ENCODE measurements at regions not wholly inside any gene's neighbourhood (a gene's known extent, or its start where the extent isn't known, plus 50 kb on each side); places are given as distances from the start of the nearest gene placed in this dataset.
"Not testable (repeated sequence)": the region's sequence is repeated elsewhere in the genome, so short reads cannot be mapped to it uniquely, and the experiment has no call there.

DNA sequence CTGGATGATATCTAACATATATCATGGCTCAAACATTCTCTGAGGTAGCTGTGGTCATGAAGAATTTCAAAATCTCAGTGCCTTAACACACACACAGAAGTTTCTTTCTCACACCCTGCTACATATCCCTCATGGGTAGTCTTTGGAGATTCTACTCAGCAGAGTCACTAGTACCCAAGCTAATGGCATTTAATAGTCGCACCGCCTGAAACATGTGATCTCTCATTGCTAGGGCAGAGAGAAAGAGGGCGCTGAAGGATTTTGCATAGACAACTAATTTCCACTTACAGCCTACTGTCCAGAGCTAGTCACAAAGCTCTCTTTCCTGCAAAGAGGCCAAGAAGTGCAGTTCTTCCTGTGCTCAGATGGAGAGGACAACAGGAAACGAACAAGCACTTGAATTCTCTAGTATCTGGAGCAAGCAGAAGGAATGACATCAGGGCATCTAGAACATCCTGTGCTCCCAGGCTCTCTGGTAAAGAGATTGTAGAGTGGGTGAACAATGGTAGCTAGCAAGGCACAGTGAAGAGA lies 183.4 kb upstream of the PTBP2 start:
- DNase-seq (ENCODE audit: low read depth, low spot score): peak; percentile 16

DNA sequence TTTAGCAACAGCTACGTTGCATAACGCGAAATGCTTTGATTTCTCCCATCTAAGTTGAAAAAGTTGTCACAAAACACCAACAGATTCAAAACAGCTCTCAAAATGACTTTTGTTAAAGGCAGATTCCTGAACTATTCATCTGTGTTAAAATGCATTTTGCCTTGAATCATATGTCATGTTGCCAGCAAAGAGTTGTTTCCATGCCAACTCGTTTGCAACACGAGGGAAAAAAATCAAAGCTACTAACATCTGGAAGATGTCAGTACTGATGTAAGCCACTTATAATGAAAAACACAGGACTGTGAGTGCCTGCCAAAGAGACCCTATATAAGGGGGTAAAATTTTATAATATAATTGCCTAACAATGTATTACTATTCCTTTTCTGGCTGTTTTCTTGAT lies 182.7 kb upstream of the PTBP2 start:
- no peak for DNase-seq (ENCODE audit: low read depth, low spot score)

DNA sequence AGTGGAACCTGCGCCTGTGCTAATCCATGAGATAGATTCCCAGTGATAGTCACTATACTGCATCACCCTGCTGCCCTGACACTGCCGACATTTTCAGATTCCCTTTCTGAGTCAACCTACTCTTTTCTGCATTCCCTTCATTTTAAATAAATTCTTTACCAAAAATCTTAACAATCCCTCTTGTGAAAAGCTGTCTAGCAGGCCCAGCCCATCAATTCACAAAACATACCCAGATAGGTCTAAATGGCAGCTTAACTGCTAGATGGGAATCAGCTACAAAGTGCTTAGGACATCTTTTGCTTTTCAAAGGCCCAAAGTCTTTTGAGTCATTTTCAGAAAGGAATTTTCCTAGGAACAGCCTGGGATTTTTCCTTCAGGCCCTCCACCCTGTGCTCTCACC lies 180.1 kb upstream of the PTBP2 start:
- DNase-seq (ENCODE audit: low read depth, low spot score): no peak

DNA sequence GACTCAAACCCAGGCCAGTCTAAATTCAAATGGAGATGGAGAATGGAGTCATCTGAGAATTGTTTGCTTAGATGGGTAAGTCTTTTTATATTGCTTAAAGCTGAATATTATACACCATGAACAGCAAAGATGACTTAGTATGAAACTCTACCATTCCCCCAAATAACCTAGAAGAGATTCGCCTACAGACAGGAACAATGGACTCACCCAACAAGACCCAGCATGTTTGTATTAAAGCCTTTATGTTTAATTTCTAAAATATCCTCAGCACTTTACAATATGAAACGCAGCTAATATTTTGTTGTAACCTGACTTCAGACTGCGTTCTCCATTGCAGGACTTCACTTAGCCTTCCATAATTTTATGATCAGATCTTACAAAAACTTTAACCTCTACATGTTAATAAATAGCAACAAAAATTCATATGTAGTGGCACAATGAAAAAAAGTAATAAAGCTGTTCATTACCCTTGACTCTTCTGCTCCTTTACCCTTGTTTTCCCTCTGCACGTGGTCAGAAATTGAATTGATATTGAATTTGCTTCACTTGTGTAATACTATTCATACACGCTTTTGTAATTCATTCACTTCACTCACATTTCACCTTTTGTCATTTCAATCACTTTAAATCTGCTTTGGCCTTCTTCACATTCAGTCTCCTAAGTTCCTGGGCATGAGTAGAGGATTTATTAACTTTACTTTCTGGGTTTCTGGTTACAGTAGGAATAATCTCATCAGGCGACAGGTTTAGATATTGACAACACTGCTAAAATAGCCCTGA lies 177.3 kb upstream of the PTBP2 start:
- DNase-seq (ENCODE audit: low read depth, low spot score): no peak

DNA sequence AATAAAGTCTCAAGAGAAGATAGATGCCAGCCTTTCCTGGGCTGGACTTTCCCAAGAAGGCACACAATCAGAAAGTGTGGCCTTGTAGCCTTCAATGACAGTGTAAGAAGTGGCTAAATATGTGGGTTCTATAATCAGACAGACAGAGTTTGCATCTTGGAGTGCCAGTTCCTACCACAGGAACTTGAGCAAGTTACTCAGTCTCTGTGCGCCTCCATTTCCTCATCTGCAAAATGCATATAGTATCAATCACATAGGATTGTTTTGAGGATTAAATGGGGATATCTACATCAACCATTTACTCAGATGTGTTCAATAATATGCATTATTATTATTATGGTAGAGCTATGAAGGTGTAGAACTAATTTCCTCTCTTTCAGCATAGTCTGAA lies 176.8 kb upstream of the PTBP2 start:
- no peak for DNase-seq (ENCODE audit: low read depth, low spot score)

DNA sequence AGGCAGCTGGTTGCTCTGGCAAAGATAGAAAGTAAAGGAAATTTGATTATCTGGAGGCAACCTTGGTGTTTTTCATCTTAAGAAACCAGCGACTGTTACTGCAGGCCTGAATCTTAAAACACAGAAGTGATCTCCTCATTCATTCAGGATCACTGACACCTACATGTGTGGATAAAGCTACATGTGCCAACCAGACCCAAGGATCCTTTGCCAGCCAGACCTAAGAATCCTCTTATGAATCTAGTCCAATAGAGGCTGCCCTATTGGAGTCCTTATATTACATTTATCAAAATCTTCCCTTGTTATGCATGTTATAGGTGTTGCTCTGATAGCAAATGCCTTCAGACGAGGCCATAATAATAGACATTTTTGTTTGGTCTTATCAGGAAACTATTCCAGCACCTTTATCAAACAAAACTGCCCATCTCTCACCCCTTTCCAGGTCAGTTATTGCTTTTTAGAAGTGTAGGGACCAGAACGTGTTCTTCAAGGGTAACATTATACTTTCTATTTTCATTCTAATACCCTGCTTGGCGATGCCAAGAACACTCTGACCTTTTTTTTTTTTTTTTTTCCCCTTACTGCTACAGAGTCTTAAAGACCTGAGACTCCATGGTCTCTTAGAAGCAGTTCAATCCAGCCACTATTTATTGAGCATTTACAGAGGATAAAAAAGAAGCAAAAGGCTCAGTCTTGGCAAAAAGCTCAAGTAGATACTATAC lies 175.5 kb upstream of the PTBP2 start:
- no peak for DNase-seq (ENCODE audit: low read depth, low spot score)

DNA sequence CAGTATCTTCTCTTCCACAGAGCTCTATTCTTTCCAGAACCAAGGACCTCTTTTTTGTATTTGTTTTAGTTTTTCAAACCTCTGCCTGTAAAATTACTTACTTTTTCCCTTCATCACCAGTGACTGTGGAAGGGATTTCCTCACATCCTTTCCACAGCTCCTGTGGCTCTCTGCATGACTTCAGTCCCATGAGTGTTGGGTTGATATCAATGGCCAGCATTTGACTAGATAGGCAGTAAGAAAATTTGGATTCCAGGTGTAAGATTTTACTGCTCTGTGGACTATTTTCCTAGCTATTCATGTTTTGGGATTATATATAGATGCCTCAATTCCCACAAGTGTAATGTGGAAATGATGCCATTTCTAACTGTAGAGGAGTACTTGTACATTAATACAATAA lies 171.5 kb upstream of the PTBP2 start:
- DNase-seq (ENCODE audit: low read depth, low spot score): no peak

DNA sequence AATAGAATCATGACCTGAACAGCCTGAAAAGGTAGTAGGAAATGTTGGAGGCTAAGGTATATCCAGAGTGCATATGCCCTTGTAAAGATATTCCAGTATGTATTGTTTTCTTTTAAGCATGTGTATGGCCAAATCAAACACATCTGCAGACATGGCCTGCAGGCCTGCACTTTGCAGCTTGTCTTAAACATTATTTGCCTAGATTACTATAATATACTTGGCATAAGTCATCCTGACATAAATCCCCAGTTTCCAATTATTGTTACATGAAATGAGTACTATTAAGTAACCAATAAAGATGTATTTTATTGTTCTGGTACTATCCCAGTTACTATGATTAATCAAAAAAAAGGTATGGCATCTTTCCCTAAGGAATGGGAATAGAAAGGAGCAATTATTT lies 169.1 kb upstream of the PTBP2 start:
- DNase-seq (ENCODE audit: low read depth, low spot score): no peak

DNA sequence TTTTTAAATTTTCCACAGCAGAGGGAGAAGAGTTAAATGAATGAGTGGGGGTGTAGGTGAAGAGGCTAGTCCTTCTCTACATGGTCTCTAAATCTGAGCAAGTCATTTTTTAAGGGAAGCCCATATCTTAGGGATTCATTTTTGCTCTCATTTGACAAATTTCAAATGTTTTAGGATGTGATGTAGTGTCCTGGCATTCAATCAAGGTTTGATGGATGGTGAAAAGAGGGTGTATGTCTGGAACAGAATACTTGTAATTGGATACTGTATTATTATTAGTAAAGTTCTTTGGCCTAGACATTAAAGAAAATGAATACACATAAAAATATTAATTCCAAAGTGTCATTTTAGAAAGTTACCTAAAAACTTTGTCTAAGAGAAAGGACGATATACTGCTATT lies 167.8 kb upstream of the PTBP2 start:
- DNase-seq (ENCODE audit: low read depth, low spot score): no peak

DNA sequence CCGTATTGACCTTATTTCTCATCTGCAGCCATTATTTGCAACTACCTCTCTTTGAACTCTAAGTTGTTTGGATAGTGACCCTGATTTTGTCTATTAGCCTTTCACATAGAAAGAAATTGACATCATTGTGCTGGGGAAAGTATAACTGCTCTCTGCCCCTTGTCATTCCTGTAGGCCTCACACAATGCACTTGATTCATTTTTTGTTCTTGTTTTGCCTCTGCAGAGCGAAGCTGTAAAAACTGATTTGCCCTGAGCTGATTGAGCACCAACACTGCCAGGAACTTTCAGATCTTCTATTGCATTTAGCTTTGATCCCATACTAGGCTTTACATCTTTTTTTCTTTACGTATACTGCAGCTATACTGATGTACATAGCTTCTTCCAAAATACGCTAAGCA lies 167.2 kb upstream of the PTBP2 start:
- DNase-seq (ENCODE audit: low read depth, low spot score): no peak

DNA sequence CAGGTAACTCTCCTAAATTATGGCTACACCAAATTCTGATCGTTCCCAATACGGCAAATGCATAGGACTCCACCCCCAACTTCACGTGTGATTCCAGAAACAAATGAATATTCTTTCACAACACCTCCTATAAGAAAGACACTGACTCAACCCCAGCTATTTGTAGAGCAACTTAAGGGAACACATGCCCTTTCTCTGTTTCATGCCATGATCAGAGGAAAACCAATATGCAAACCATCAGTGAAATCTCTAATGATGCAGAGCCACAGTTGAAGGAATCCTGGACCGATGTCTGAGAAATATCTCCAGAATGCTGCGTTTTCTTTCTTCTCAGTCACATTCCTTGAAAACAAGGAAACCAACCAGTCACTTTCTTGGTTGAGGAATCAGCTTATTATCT lies 164.2 kb upstream of the PTBP2 start:
- DNase-seq (ENCODE audit: low read depth, low spot score): no peak

DNA sequence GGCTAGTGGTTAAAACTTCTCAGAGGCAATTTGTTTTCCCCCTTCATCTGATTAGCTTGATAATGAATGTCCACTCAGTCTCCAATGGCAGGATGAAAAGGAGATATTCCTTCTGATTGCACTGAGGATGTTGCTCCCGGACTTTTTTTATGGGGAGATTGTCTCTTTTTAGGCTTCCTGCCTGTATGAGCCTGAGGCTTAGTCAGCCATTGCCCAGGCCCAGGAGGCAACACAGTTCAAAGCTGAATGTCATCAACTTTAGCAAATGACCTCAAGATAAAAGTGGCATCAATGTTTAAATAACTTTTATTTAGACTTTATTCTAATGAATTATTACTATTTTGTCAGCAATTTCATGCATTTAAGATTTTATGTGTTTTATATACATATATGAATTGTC lies 162.9 kb upstream of the PTBP2 start:
- no peak for DNase-seq (ENCODE audit: low read depth, low spot score)

DNA sequence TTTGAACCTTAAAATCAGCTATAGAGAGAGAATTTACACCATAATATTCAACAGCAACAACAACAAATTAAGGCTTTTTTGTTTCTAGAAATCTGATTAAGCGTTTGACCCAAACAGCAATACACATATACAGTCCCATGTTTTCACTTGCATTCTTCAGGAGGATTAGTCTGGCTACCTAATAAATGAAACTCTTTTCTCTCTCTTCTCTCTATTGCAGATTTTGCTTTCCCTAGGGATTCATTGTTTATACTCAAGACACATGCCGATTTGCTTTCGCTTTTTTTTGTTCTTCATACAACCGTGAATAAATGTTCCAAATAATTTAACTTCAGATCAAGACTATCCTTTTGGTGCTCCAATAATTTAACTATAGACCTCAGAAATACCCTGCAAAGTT lies 162.4 kb upstream of the PTBP2 start:
- no peak for DNase-seq (ENCODE audit: low read depth, low spot score)

DNA sequence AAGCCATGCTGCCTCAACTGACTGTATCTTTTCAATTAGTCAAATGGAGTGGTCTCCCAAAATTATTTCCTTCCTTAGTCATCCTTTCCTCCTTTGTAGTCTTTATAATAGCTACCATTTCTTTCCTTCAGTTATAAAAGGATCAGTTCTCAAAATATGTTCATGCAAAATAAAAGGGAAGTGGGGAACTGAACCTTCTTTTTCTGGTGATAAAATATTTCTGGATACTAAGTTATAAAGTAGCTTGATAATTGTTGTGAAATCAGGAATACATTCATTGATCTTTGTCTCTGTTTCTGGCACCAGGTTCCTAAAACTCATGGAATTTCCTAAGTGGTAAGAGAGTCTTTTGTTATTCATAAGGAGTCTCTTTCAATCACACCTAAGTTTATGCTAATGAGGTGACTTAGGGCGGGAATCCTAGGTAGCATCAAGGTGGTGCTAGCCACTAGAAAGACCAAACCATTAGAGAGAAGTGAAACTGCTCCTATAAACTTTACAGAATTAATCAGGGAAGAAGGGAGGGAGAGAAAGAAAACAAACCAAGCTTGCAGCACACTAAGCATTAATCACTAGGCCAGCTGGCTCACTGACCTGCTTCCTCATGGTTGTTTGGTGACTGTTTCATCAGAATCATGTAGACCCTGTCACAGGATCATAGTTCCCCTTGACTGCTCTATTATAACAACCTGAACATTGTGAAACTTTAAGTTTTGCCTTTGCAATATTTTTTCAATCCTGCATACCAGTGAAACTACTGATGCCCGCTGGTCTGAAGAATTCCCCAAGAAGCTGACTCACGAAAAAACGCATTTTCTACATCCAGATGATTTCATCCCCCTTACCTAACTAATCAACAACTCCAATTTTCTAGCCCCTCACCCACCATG lies 161.6 kb upstream of the PTBP2 start:
- DNase-seq (ENCODE audit: low read depth, low spot score): peak; percentile 26

DNA sequence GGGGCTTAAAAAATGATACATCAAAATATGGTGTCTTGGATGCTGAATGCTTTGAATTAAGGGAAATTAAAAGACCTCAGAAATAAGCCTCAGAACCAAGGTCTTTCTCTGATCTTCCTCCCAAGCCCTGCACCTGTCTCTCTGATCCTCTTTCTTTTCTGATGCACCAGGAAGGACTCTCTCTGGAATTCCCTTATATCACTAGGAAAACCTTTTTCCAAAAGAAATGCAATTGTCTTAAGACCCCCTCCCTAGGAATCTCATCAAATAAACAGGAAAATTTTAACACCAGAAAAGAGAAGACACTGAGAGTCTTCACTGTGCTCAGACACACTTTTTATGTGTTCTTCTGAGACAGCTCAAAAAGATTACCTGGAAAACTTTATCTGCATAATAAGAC lies 159.5 kb upstream of the PTBP2 start:
- DNase-seq (ENCODE audit: low read depth, low spot score): no peak

DNA sequence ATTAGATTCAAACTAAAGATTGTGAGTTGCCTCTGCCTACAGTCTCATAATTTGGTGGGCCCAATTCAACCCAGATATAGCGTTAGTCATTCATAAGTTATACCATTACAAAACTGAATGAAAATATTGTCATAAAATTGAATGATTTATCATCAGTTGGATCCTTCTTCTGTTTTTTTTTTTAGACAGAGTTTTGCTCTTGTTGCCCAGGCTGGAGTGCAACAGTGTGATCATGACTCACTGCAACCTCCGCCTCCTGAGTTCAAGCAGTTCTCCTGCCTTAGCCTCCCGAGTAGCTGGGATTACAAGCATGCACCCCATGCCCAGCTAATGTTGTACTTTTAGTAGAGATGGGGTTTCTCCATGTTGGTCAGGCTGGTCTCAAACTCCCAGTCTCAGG lies 157.2 kb upstream of the PTBP2 start:
- not testable (repeated sequence) for DNase-seq (ENCODE audit: low read depth, low spot score)

DNA sequence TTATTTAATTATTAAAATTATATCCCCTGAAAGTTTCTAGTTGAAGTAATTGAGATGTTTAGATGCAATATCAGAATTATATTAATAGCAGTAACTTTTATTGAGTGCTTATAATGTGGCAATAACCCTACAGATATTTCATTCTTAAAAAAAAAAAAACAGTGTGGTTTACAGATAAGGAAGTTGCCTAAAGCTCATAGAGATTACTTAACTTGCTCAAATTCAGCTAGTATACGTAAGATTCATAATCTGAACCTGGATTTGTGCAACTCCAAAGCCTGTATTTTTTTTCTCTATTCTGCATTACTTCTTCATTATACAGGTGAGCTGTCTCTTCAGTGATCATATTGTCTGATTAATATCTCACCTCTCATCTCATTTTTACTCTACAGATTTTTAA lies 156.0 kb upstream of the PTBP2 start:
- no peak for DNase-seq (ENCODE audit: low read depth, low spot score)

DNA sequence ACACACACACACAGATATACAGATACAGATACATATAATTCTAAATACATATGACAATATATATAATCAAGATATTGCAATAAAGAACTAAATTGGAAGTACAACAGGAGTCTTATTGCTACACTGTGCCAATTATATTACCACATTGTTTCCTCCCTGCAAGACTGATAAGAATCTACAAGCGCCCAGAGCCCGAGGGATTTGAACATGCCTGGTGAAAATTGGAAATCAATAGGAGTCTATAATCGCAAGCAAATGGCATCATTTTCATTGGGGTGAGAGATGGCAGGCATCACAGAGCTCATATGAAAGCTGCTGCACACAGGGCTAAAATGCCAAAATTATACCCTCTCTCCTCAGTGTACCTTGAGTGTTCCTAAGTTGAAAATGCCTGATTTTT lies 152.9 kb upstream of the PTBP2 start:
- no peak for DNase-seq (ENCODE audit: low read depth, low spot score)

DNA sequence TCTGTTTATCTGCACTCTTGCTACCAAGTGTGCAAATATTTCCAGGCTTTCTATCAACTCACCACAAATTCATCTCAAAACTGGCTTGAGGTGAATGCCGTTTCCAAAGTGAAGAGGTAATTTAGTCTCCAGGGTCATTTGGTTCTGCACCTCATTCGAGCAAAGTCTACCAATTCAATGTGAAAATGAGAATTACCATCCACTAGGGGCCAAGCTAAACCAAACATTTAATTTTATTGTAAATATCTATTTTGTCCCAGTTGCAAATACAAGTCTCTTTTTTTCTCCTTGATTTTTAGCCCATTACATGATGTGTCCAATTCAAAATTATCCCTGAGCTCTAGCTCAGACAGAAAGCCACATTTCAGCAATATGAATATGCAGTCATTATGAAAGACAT lies 152.3 kb upstream of the PTBP2 start:
- DNase-seq (ENCODE audit: low read depth, low spot score): no peak

DNA sequence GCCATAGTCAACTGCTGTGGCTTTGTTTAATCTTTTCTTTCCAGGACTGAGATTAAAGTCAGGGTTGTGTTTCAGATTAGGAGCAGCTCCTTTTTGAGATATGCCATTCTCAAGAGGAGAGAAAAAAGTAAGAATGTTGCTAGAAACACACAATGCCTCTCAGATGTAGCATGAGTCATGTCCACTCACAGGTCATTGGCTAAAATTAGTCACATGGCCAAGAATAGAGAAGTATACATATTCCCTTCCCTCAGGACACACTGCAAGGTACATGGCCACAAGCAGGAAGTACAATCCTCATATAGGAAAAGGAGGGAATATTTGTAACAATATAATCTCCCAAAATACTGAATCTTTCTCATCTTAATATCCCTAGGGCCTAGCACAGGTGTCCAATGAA lies 141.9 kb upstream of the PTBP2 start:
- DNase-seq (ENCODE audit: low read depth, low spot score): no peak

DNA sequence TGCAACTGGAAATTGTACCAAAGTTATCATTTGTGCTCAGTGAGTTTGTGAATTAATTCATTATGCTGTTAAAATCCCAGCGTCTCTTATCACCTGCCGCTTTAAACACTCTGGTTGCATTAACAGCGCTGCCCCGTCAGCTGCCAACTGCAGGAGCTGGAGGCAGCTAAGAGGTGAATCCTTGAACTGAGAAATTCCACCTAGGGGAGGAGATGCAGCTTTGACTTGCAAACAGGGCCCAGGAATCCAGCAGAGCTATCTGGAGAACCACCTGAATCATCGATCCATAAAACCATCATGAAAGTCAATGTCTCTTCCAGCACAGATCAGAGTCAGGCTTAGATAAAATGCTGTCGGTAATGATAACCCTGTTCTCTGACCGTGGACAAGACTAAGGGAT lies 140.7 kb upstream of the PTBP2 start:
- peak; percentile 39 for DNase-seq (ENCODE audit: low read depth, low spot score)

DNA sequence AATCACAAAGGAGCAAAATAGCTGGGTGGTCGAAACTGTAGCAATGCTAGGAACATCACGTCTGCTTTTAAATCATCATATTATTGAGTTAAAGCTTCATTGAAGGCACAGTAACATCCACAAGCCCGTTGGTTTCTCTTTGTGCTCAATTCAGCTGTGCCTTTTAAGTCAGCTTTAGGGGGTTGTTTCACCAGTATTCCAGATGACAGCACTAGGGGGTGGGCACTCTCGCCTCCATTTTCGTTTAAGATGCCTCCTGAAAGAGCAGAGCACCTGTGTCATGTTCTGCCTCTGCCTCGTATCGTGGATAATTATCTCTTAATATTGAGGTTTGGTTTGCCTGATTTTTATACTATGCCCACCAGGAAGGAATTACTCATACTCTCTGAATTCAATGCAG lies 139.8 kb upstream of the PTBP2 start:
- DNase-seq (ENCODE audit: low read depth, low spot score): no peak

All from ELF-1 (cell line).